GM23338 (cell line): ENCODE measurements at regions not wholly inside any gene's neighbourhood (a gene's known extent, or its start where the extent isn't known, plus 50 kb on each side); places are given as distances from the start of the nearest gene placed in this dataset.

Experiments used
- CREB1 ChIP-seq: fragments of 250-450 bp; sonication (Bioruptor Pico); IDR thresholded peaks from 2 replicates; pipeline ENCODE4 v1.5.0; 2020; ENCODE audit warnings: low read depth, mild to moderate bottlenecking, moderate library complexity
- EZH2 ChIP-seq: fragments of 200-600 bp; sonication (generic); IDR thresholded peaks from one replicate; pipeline ENCODE4 v1.8.0; 2017; ENCODE audit warnings: antibody characterized with exemption, mild to moderate bottlenecking, low read depth; ENCODE audit not compliant: unreplicated experiment
- EZH2phosphoT487 ChIP-seq: fragments of 200-600 bp; sonication (generic); IDR thresholded peaks from one replicate; pipeline ENCODE4 v1.8.1; 2018; ENCODE audit warnings: antibody characterized with exemption; ENCODE audit not compliant: unreplicated experiment
- JUNB ChIP-seq: IDR thresholded peaks from one replicate; pipeline ENCODE4 v1.6.1; 2016; ENCODE audit warnings: antibody characterized with exemption; ENCODE audit not compliant: unreplicated experiment
- NANOG ChIP-seq: IDR thresholded peaks from 2 replicates; pipeline ENCODE4 v1.6.1; 2016; ENCODE audit warnings: antibody characterized with exemption, borderline replicate concordance
- POLR2AphosphoS5 ChIP-seq: IDR thresholded peaks from 2 replicates; pipeline ENCODE4 v1.6.1; 2016; ENCODE audit warnings: antibody characterized with exemption, low read depth
- REST ChIP-seq: IDR thresholded peaks from one replicate; pipeline ENCODE4 v1.6.1; 2018; ENCODE audit warnings: antibody characterized with exemption; ENCODE audit not compliant: unreplicated experiment
- STAT1 ChIP-seq: IDR thresholded peaks from one replicate; pipeline ENCODE4 v1.6.1; 2016; ENCODE audit warnings: antibody characterized with exemption; ENCODE audit not compliant: unreplicated experiment
- TF ChIP-seq, protein P1 (sequence below), 2 experiments: fragments of 200-600 bp in 1 of 2; sonication (generic) in 1 of 2; conservative IDR thresholded peaks; 2 replicates each; pipeline versions ENCODE4 v1.5.1 to v1.6.1; 2016 to 2017; ENCODE audit warnings: antibody characterized with exemption in 2 of 2, low read depth in 2 of 2, mild to moderate bottlenecking in 2 of 2, moderate library complexity in 1 of 2

GRCh38 chr2:238596571-238597551 is 170.1 kb downstream of the ASB1 start:
- no peak for TF ChIP-seq REST
- TF ChIP-seq, protein P1, sequence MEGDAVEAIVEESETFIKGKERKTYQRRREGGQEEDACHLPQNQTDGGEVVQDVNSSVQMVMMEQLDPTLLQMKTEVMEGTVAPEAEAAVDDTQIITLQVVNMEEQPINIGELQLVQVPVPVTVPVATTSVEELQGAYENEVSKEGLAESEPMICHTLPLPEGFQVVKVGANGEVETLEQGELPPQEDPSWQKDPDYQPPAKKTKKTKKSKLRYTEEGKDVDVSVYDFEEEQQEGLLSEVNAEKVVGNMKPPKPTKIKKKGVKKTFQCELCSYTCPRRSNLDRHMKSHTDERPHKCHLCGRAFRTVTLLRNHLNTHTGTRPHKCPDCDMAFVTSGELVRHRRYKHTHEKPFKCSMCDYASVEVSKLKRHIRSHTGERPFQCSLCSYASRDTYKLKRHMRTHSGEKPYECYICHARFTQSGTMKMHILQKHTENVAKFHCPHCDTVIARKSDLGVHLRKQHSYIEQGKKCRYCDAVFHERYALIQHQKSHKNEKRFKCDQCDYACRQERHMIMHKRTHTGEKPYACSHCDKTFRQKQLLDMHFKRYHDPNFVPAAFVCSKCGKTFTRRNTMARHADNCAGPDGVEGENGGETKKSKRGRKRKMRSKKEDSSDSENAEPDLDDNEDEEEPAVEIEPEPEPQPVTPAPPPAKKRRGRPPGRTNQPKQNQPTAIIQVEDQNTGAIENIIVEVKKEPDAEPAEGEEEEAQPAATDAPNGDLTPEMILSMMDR (conservative IDR thresholded peaks at IDR 0.05; ENCODE audit: low read depth in 2 of 2), result no peak
- no peak for TF ChIP-seq CREB1 (CRISPR knock-in tag)
- no peak for TF ChIP-seq EZH2
- TF ChIP-seq POLR2AphosphoS5, result no peak
- no peak for TF ChIP-seq NANOG
- no peak for TF ChIP-seq EZH2phosphoT487
- TF ChIP-seq JUNB, result no peak
- TF ChIP-seq STAT1, result no peak
